T-helper 17 cell (primary cell): ENCODE measurements at regions not wholly inside any gene's neighbourhood (a gene's known extent, or its start where the extent isn't known, plus 50 kb on each side); places are given as distances from the start of the nearest gene placed in this dataset.

Experiments used
- ATAC-seq: fragments of 150-1000 bp; cut with Tn5 transposase; 2 replicates; pipeline ENCODE4 v1.10.0; 2021; ENCODE audit warnings: mild to moderate bottlenecking, moderate library complexity
- DNase-seq, 3 donors: peaks; one replicate each; pipeline versions ENCODE4 v3.0.0 to v3.0.0-alpha.2; 2020 to 2021
- H3K9me3 ChIP-seq: one replicate; pipeline ENCODE4 v1.7.0; 2013; ENCODE audit warnings: low read length, mild to moderate bottlenecking; ENCODE audit not compliant: control insufficient read depth, poor library complexity, severe bottlenecking
- H3K27ac Mint-ChIP-seq: one replicate; pipeline ENCODE4 v1.8.0; 2022; ENCODE audit warnings: mild to moderate bottlenecking, moderate library complexity, mixed read lengths
- H3K27me3 Mint-ChIP-seq: one replicate; pipeline ENCODE4 v1.8.0; 2022; ENCODE audit warnings: mixed read lengths
- H3K36me3 Mint-ChIP-seq: one replicate; pipeline ENCODE4 v1.8.0; 2022; ENCODE audit warnings: low read depth, mixed read lengths
- H3K4me1 Mint-ChIP-seq: one replicate; pipeline ENCODE4 v1.8.0; 2022; ENCODE audit warnings: mild to moderate bottlenecking, mixed read lengths
- H3K4me3 Mint-ChIP-seq: one replicate; pipeline ENCODE4 v1.8.0; 2022; ENCODE audit warnings: mild to moderate bottlenecking, moderate library complexity, mixed read lengths

GRCh38 chr19:28466107-28467045 is 746.6 kb downstream of the UQCRFS1 start:
- H3K9me3 ChIP-seq = no peaks in the 10 kb centered on the region
- Mint-ChIP-seq H3K4me1 (peaks cover 5% of the 10 kb centered on the region), H3K4me3 (no peak overlapping the region), H3K27ac (no peak overlapping the region), H3K36me3 (no peaks in the 10 kb centered on the region), H3K27me3 (peaks cover 16% of the 10 kb centered on the region)
- ATAC-seq = no peak
- DNase-seq = peak in 1 of 3 donors; percentile 32

GRCh38 chr19:28465371-28466086 is 747.4 kb downstream of the UQCRFS1 start:
- DNase-seq (no peak), ATAC-seq (no peak)
- no peaks in the 10 kb centered on the region for H3K9me3 ChIP-seq
- Mint-ChIP-seq H3K36me3 (no peaks in the 10 kb centered on the region), H3K27me3 (peaks cover 16% of the 10 kb centered on the region), H3K4me3 (no peak overlapping the region), H3K4me1 (peaks cover 5% of the 10 kb centered on the region), H3K27ac (no peak overlapping the region)

- no peak for ATAC-seq
- Mint-ChIP-seq H3K4me3 (no peak overlapping the region), H3K4me1 (peaks cover 5% of the 10 kb centered on the region), H3K27me3 (peaks cover 16% of the 10 kb centered on the region), H3K36me3 (no peaks in the 10 kb centered on the region), H3K27ac (peak overlapping the region; percentile 8)
- no peak for DNase-seq
- no peaks in the 10 kb centered on the region for H3K9me3 ChIP-seq
Observed at GRCh38 chr19:28463493-28464053, 749.4 kb downstream of the UQCRFS1 start.

GRCh38 chr19:28457620-28458019 is 755.3 kb downstream of the UQCRFS1 start:
- no peak overlapping the region for H3K4me3 Mint-ChIP-seq
- H3K27ac Mint-ChIP-seq = no peak overlapping the region
- H3K9me3 ChIP-seq = no peaks in the 10 kb centered on the region
- no peak for DNase-seq
- H3K27me3 Mint-ChIP-seq = no peaks in the 10 kb centered on the region
- H3K4me1 Mint-ChIP-seq = no peaks in the 10 kb centered on the region
- no peaks in the 10 kb centered on the region for H3K36me3 Mint-ChIP-seq
- ATAC-seq = no peak

GRCh38 chr19:28456708-28457320 is 756.1 kb downstream of the UQCRFS1 start:
- no peaks in the 10 kb centered on the region for H3K4me1 Mint-ChIP-seq
- ATAC-seq = no peak

GRCh38 chr19:28456252-28456651 is 756.7 kb downstream of the UQCRFS1 start:
- Mint-ChIP-seq H3K4me3 (no peak overlapping the region), H3K27ac (no peak overlapping the region)
- no peak for ATAC-seq

More at GRCh38 chr19:28456708-28457320, 756.1 kb downstream of the UQCRFS1 start:
- no peaks in the 10 kb centered on the region for H3K9me3 ChIP-seq
- H3K36me3 Mint-ChIP-seq = no peaks in the 10 kb centered on the region
- no peaks in the 10 kb centered on the region for H3K27me3 Mint-ChIP-seq
- no peak for DNase-seq
- H3K4me3 Mint-ChIP-seq = no peak overlapping the region
- no peak overlapping the region for H3K27ac Mint-ChIP-seq

GRCh38 chr19:28454083-28454482 is 758.9 kb downstream of the UQCRFS1 start:
- Mint-ChIP-seq H3K27ac (no peak overlapping the region), H3K36me3 (no peaks in the 10 kb centered on the region), H3K27me3 (no peaks in the 10 kb centered on the region), H3K4me3 (no peak overlapping the region), H3K4me1 (no peaks in the 10 kb centered on the region)
- no peaks in the 10 kb centered on the region for H3K9me3 ChIP-seq
- no peak for DNase-seq
- ATAC-seq = no peak

More at GRCh38 chr19:28456252-28456651, 756.7 kb downstream of the UQCRFS1 start:
- H3K4me1 Mint-ChIP-seq = no peaks in the 10 kb centered on the region
- no peaks in the 10 kb centered on the region for H3K9me3 ChIP-seq
- DNase-seq = no peak
- no peaks in the 10 kb centered on the region for H3K36me3 Mint-ChIP-seq
- no peaks in the 10 kb centered on the region for H3K27me3 Mint-ChIP-seq

GRCh38 chr19:28453420-28453819 is 759.5 kb downstream of the UQCRFS1 start:
- no peaks in the 10 kb centered on the region for H3K27me3 Mint-ChIP-seq
- H3K4me3 Mint-ChIP-seq = no peak overlapping the region
- no peak overlapping the region for H3K27ac Mint-ChIP-seq
- H3K9me3 ChIP-seq = no peaks in the 10 kb centered on the region
- no peaks in the 10 kb centered on the region for H3K4me1 Mint-ChIP-seq
- ATAC-seq = no peak
- H3K36me3 Mint-ChIP-seq = no peaks in the 10 kb centered on the region
- no peak for DNase-seq

GRCh38 chr19:28449803-28450202 is 763.1 kb downstream of the UQCRFS1 start:
- DNase-seq (no peak), ATAC-seq (no peak)
- no peaks in the 10 kb centered on the region for H3K36me3 Mint-ChIP-seq
- H3K27ac Mint-ChIP-seq = no peak overlapping the region
- H3K4me1 Mint-ChIP-seq = no peaks in the 10 kb centered on the region
- H3K9me3 ChIP-seq = no peaks in the 10 kb centered on the region
- H3K27me3 Mint-ChIP-seq = no peaks in the 10 kb centered on the region
- H3K4me3 Mint-ChIP-seq = no peak overlapping the region

- no peaks in the 10 kb centered on the region for H3K36me3 Mint-ChIP-seq
Observed at GRCh38 chr19:28446511-28446910, 766.4 kb downstream of the UQCRFS1 start.

GRCh38 chr19:28445826-28446225 is 767.1 kb downstream of the UQCRFS1 start:
- no peak overlapping the region for H3K27ac Mint-ChIP-seq
- no peaks in the 10 kb centered on the region for H3K27me3 Mint-ChIP-seq
- ATAC-seq = no peak
- H3K36me3 Mint-ChIP-seq = no peaks in the 10 kb centered on the region
- no peaks in the 10 kb centered on the region for H3K9me3 ChIP-seq
- no peaks in the 10 kb centered on the region for H3K4me1 Mint-ChIP-seq
- no peak for DNase-seq
- no peak overlapping the region for H3K4me3 Mint-ChIP-seq

More at GRCh38 chr19:28446511-28446910, 766.4 kb downstream of the UQCRFS1 start:
- no peaks in the 10 kb centered on the region for H3K4me1 Mint-ChIP-seq
- H3K9me3 ChIP-seq = no peaks in the 10 kb centered on the region
- ATAC-seq = no peak
- H3K27me3 Mint-ChIP-seq = no peaks in the 10 kb centered on the region
- no peak overlapping the region for H3K4me3 Mint-ChIP-seq
- H3K27ac Mint-ChIP-seq = no peak overlapping the region
- DNase-seq = no peak

GRCh38 chr19:28444362-28444761 is 768.6 kb downstream of the UQCRFS1 start:
- no peaks in the 10 kb centered on the region for H3K9me3 ChIP-seq
- Mint-ChIP-seq H3K27ac (no peak overlapping the region), H3K4me1 (no peaks in the 10 kb centered on the region), H3K27me3 (no peaks in the 10 kb centered on the region), H3K36me3 (no peaks in the 10 kb centered on the region), H3K4me3 (no peak overlapping the region)
- ATAC-seq (no peak), DNase-seq (no peak)

GRCh38 chr19:28443361-28443760 is 769.6 kb downstream of the UQCRFS1 start:
- no peaks in the 10 kb centered on the region for H3K9me3 ChIP-seq
- H3K4me1 Mint-ChIP-seq = no peaks in the 10 kb centered on the region
- no peak for ATAC-seq
- no peaks in the 10 kb centered on the region for H3K36me3 Mint-ChIP-seq
- H3K27me3 Mint-ChIP-seq = no peaks in the 10 kb centered on the region
- no peak overlapping the region for H3K4me3 Mint-ChIP-seq
- DNase-seq = no peak
- H3K27ac Mint-ChIP-seq = no peak overlapping the region
